Ishikawa (cell line): ENCODE measurements at regions not wholly inside any gene's neighbourhood (a gene's known extent, or its start where the extent isn't known, plus 50 kb on each side); places are given as distances from the start of the nearest gene placed in this dataset.

ENCODE experiments used
- CEBPB ChIP-seq: IDR thresholded peaks from 2 replicates; pipeline ENCODE4 v1.6.1; 2012
- MAX ChIP-seq: IDR thresholded peaks from 2 replicates; pipeline ENCODE4 v1.6.1; 2012
- TAF1 ChIP-seq: IDR thresholded peaks from 2 replicates; pipeline ENCODE4 v1.6.1; 2012; ENCODE audit warnings: low read depth, mild to moderate bottlenecking
- TEAD4 ChIP-seq: IDR thresholded peaks from 2 replicates; pipeline ENCODE4 v1.6.1; 2012

- TF ChIP-seq TAF1 = no peak
- TF ChIP-seq TEAD4 = no peak
- no peak for TF ChIP-seq MAX
- no peak for TF ChIP-seq CEBPB
Observed at GRCh38 chr2:186302263-186302662, 183.8 kb upstream of the ZC3H15 start.
